GM12878 (cell line): ENCODE measurements at regions not wholly inside any gene's neighbourhood (a gene's known extent, or its start where the extent isn't known, plus 50 kb on each side); places are given as distances from the start of the nearest gene placed in this dataset.

ENCODE experiments used
- ATAC-seq: fragments of 200-7000 bp; cut with Tn5 transposase; 3 replicates; pipeline ENCODE4 v1.9.1; 2020; ENCODE audit warnings: mild to moderate bottlenecking, moderate library complexity
- BruUV-seq: library from RNA; stranded (reverse); fragments of 400-500 nt; replicated peaks from 2 replicates; lab custom pipeline; 2021; lab: Mats Ljungman, UMichigan
- CTCF ChIA-PET: fragments of 300-600 bp; sonication (Branson Sonifier 250); formaldehyde crosslinking; extraction: SDS; loops from one replicate; lab custom pipeline; 2021; ENCODE audit warnings: inconsistent platforms; lab: Yijun Ruan, JAX
- POLR2A ChIA-PET: fragments of 350-600 bp; formaldehyde crosslinking; extraction: SDS; loops from one replicate; lab custom pipeline; 2021; ENCODE audit warnings: inconsistent platforms; lab: Charles Lee
- RAD21 ChIA-PET: fragments of 300-600 bp; sonication (Branson Sonifier 250); formaldehyde crosslinking; loops from one replicate; lab custom pipeline; 2023; ENCODE audit warnings: antibody characterized with exemption; ENCODE audit not compliant: unreplicated experiment; lab: Charles Lee
- SMC1A ChIA-PET: fragments of 300-600 bp; sonication (Branson Sonifier 250); formaldehyde crosslinking; loops from one replicate; lab custom pipeline; 2023; ENCODE audit not compliant: unreplicated experiment, uncharacterized antibody; lab: Charles Lee
- DNase-seq: peaks from one replicate; pipeline ENCODE4 v3.0.0-alpha.2; 2011; ENCODE audit warnings: low read depth, low spot score
- FAIRE-seq: peaks from 3 replicates; lab custom pipeline; 2011; peaks lifted over from hg19 to GRCh38; lab: Jason Lieb, UNC
- H2AFZ ChIP-seq: 2 replicates; pipeline ENCODE4 v1.6.0; 2011; ENCODE audit warnings: low read depth, low read length, control low read depth; ENCODE audit not compliant: control insufficient read depth
- H3K27ac ChIP-seq: 2 replicates; pipeline ENCODE4 v1.5.1; 2011; ENCODE audit warnings: control low read depth; ENCODE audit not compliant: control insufficient read depth, insufficient read depth
- H3K27me3 ChIP-seq, 2 experiments: replicated peaks in 1 of 2; 2 replicates each; pipeline versions ENCODE4 v1.6.0 to v1.6.1; 2011; ENCODE audit warnings: low read length in 1 of 2; ENCODE audit not compliant: control insufficient read depth in 2 of 2, insufficient read depth in 2 of 2
- H3K36me3 ChIP-seq, 2 experiments: 2 replicates each; pipeline ENCODE4 v1.5.1; 2011; ENCODE audit warnings: low read length in 1 of 2; ENCODE audit not compliant: control insufficient read depth in 2 of 2, insufficient read depth in 2 of 2
- H3K4me1 ChIP-seq: 2 replicates; pipeline ENCODE4 v1.6.1; 2011; ENCODE audit warnings: mild to moderate bottlenecking, low read length, moderate library complexity, mixed read lengths; ENCODE audit not compliant: control insufficient read depth, insufficient read depth
- H3K4me2 ChIP-seq: 2 replicates; pipeline ENCODE4 v1.6.0; 2011; ENCODE audit warnings: control low read depth; ENCODE audit not compliant: control insufficient read depth, insufficient read depth
- H3K4me3 ChIP-seq: fragments of 200-600 bp; sonication (generic); 2 replicates; pipeline ENCODE4 v1.5.1; 2016
- H3K79me2 ChIP-seq: 2 replicates; pipeline ENCODE4 v1.6.0; 2011; ENCODE audit warnings: low read length; ENCODE audit not compliant: control insufficient read depth, insufficient read depth
- H3K9ac ChIP-seq: 2 replicates; pipeline ENCODE4 v1.8.0; 2011; ENCODE audit warnings: low read length, control low read depth, mixed read lengths; ENCODE audit not compliant: control insufficient read depth, insufficient read depth
- H3K9me3 ChIP-seq: replicated peaks from 3 replicates; pipeline ENCODE4 v1.5.1; 2011; ENCODE audit warnings: mild to moderate bottlenecking, low read length; ENCODE audit not compliant: control insufficient read depth, insufficient read depth
- H4K20me1 ChIP-seq: 2 replicates; pipeline ENCODE4 v1.6.0; 2011; ENCODE audit not compliant: control insufficient read depth, insufficient read depth
- ASH2L ChIP-seq: fragments of 300-600, 200-600 bp; sonication (generic); IDR thresholded peaks from 2 replicates; pipeline ENCODE4 v1.6.1; 2017; ENCODE audit warnings: low read depth, mild to moderate bottlenecking, borderline replicate concordance
- BACH1 ChIP-seq: fragments of 450-650 bp; IDR thresholded peaks from 2 replicates; pipeline ENCODE4 v1.6.1; 2017; ENCODE audit warnings: mild to moderate bottlenecking, borderline replicate concordance
- BCLAF1 ChIP-seq: fragments of 450-650 bp; IDR thresholded peaks from 2 replicates; pipeline ENCODE4 v1.6.1; 2017; ENCODE audit warnings: antibody characterized with exemption, mild to moderate bottlenecking, moderate library complexity
- CBFB ChIP-seq: IDR thresholded peaks from 2 replicates; pipeline ENCODE4 v1.6.1; 2016; ENCODE audit warnings: antibody characterized with exemption, low read depth
- CBX5 ChIP-seq: sonication (generic); IDR thresholded peaks from 2 replicates; pipeline ENCODE4 v1.6.1; 2016; ENCODE audit warnings: low read depth, moderate library complexity, mild to moderate bottlenecking, inconsistent platforms
- CEBPB ChIP-seq, 2 experiments: fragments of 150-350 bp in 1 of 2; IDR thresholded peaks; 2 replicates each; pipeline ENCODE4 v1.6.1; 2012 to 2014; ENCODE audit warnings: low read depth in 2 of 2, low read length in 2 of 2, borderline replicate concordance in 1 of 2, inconsistent platforms in 1 of 2
- CHD2 ChIP-seq: IDR thresholded peaks from 2 replicates; pipeline ENCODE4 v1.6.1; 2011; ENCODE audit warnings: low read depth, low read length, improper control_type of control experiment, borderline replicate concordance
- GABPA ChIP-seq: IDR thresholded peaks from 2 replicates; pipeline ENCODE4 v1.6.1; 2014; ENCODE audit warnings: antibody characterized with exemption, low read depth, mild to moderate bottlenecking, inconsistent platforms
- NFYB ChIP-seq: IDR thresholded peaks from 2 replicates; pipeline ENCODE4 v1.6.1; 2011; ENCODE audit warnings: low read depth, mild to moderate bottlenecking, low read length, improper control_type of control experiment, moderate library complexity; ENCODE audit not compliant: insufficient read depth
- NKRF ChIP-seq: fragments of 450-650 bp; conservative IDR thresholded peaks from 2 replicates; pipeline ENCODE4 v1.6.1; 2017; ENCODE audit warnings: mild to moderate bottlenecking, moderate library complexity
- PAX5 ChIP-seq: IDR thresholded peaks from 2 replicates; pipeline ENCODE4 v1.6.1; 2011; ENCODE audit warnings: low read depth, low read length, borderline replicate concordance
- PML ChIP-seq: IDR thresholded peaks from 2 replicates; pipeline ENCODE4 v1.6.1; 2012; ENCODE audit warnings: low read length, inconsistent platforms
- POLR2AphosphoS2 ChIP-seq: IDR thresholded peaks from 2 replicates; pipeline ENCODE4 v1.6.1; 2011; ENCODE audit warnings: low read depth, mild to moderate bottlenecking, low read length, improper control_type of control experiment, moderate library complexity
- SUPT20H ChIP-seq: IDR thresholded peaks from 2 replicates; pipeline ENCODE4 v1.6.1; 2011; ENCODE audit warnings: low read depth, mild to moderate bottlenecking, low read length, moderate library complexity, borderline replicate concordance; ENCODE audit not compliant: control insufficient read depth
- TARDBP ChIP-seq: IDR thresholded peaks from 2 replicates; pipeline ENCODE4 v1.6.1; 2016; ENCODE audit warnings: borderline replicate concordance
- USF2 ChIP-seq: IDR thresholded peaks from 2 replicates; pipeline ENCODE4 v1.6.1; 2011; ENCODE audit warnings: low read depth, low read length, improper control_type of control experiment, borderline replicate concordance
- ZNF217 ChIP-seq: fragments of 450-650 bp; IDR thresholded peaks from 2 replicates; pipeline ENCODE4 v1.6.1; 2017; ENCODE audit warnings: antibody characterized with exemption, mild to moderate bottlenecking
- WGBS: methylation state at CpG from one replicate; pipeline ENCODE4 v1.1.6; 2016; ENCODE audit warnings: low lambda C conversion rate; ENCODE audit not compliant: insufficient replicate concordance, insufficient coverage; ENCODE audit errors: missing lambda C conversion rate; 5-methylcytosine and 5-hydroxymethylcytosine counted together
- in situ Hi-C: fragments of 300-500 bp; cut with MboI; formaldehyde crosslinking; loops from 9 replicates; pipeline ENCODE4 v1.14.3; 2018; ENCODE audit warnings: mixed read lengths
- intact Hi-C: fragments of 100-400 bp; cut with micrococcal nuclease; formaldehyde crosslinking; loops from one replicate; pipeline ENCODE4 v1.14.2; 2022; ENCODE audit not compliant: unreplicated experiment
- TF ChIP-seq, protein P1 (sequence below): fragments of 450-650 bp; IDR thresholded peaks from 2 replicates; pipeline ENCODE4 v1.6.1; 2014; ENCODE audit warnings: mild to moderate bottlenecking

DNA sequence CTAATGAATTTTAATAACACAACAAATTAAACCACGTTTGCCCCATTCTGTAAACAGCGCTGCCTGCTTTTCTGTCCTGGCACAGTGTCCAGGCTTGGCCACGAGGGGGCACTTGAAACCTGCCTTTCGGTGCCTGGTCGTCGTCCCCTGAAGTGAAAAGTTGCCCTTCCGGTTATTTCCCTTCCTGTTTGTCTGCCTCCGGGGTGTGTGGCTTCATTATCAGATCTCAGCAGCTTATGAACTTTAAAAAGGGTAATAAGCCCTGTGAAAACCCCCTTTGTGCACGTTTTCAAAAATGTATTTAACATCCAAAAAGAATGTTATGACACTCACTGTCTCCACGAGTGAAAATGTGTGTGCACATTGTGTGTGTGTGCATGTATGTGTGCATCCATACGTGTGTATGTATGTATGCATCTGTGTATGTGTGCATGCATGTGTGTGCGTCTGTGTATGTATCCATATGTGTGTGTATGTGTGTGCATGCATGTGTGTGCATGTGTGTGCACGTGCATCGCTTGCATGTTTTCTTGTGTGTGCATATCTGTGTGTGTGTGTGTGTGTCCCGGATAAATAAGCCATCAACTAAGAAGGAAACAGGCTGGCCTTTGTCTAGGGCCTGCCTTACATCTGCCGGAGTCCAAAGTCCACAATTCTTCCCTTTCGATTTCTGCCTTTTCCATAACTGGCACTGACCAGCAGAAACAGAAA is 358.4 kb downstream of the THBS2 start:
- WGBS, result 31% methylated on average over 17 of the region's 17 CpGs
- no peak for TF ChIP-seq CBFB
- TF ChIP-seq USF2, result no peak
- no peak for TF ChIP-seq PML
- no peak for TF ChIP-seq PAX5
- no peak for TF ChIP-seq BCLAF1
- TF ChIP-seq CBX5, result 0 out of 2 replicates have a peak, but pooled peaks have one; percentile 30
- no peak for TF ChIP-seq NKRF
- peak; percentile 66 for TF ChIP-seq GABPA
- no peak for TF ChIP-seq POLR2AphosphoS2
- TF ChIP-seq SUPT20H, result no peak
- TF ChIP-seq, protein P1, sequence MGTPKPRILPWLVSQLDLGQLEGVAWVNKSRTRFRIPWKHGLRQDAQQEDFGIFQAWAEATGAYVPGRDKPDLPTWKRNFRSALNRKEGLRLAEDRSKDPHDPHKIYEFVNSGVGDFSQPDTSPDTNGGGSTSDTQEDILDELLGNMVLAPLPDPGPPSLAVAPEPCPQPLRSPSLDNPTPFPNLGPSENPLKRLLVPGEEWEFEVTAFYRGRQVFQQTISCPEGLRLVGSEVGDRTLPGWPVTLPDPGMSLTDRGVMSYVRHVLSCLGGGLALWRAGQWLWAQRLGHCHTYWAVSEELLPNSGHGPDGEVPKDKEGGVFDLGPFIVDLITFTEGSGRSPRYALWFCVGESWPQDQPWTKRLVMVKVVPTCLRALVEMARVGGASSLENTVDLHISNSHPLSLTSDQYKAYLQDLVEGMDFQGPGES, result no peak
- no peak for TF ChIP-seq NFYB
- TF ChIP-seq TARDBP, result no peak
- no peak for TF ChIP-seq CHD2
- no peak for TF ChIP-seq BACH1
- TF ChIP-seq CEBPB (IDR thresholded peaks at IDR 0.05; ENCODE audit: borderline replicate concordance in 1 of 2, low read depth in 2 of 2, low read length in 2 of 2), result no peak
- TF ChIP-seq ZNF217, result no peak
- TF ChIP-seq ASH2L, result no peak

More for the DNA sequence above, 358.4 kb downstream of the THBS2 start:
- H3K9me3 ChIP-seq, result no peaks in the 10 kb centered on the region
- no peak overlapping the region for H3K27ac ChIP-seq
- intact Hi-C loops, result loop anchor here (1.0 kb wide), 1 partner anchor 1622 kb away; no protein-coding TSS in a partner anchor
- no peaks in the 10 kb centered on the region for H3K27me3 ChIP-seq
- no TSS peak for BruUV-seq
- in situ Hi-C loops, result no loop called here
- ChIA-PET SMC1A (no interaction called here), CTCF (interaction anchor here (0.7 to 2.6 kb wide), 3 partner anchors 9 to 546 kb away, joined by 3 to 6 read pairs (median 3); no protein-coding TSS in a partner anchor), RAD21 (no interaction called here), POLR2A (no interaction called here)
- peak overlapping the region; percentile 60 for H3K4me2 ChIP-seq
- H2AFZ ChIP-seq, result peak overlapping the region; percentile 80
- H4K20me1 ChIP-seq, result no peaks in the 10 kb centered on the region
- no peaks in the 10 kb centered on the region for H3K4me1 ChIP-seq
- FAIRE-seq (peak; percentile 80), ATAC-seq (peak; percentile 94), DNase-seq (peak; percentile 5)
- no peaks in the 10 kb centered on the region for H3K79me2 ChIP-seq
- H3K36me3 ChIP-seq, result no peaks in the 10 kb centered on the region
- H3K4me3 ChIP-seq, result no peak overlapping the region; the same call in 1 of the 2 replicates
- no peak overlapping the region for H3K9ac ChIP-seq
